GM10266 (cell line): ENCODE measurements at regions not wholly inside any gene's neighbourhood (a gene's known extent, or its start where the extent isn't known, plus 50 kb on each side); places are given as distances from the start of the nearest gene placed in this dataset.

Experiments used
- DNase-seq: peaks from one replicate; pipeline ENCODE4 v3.0.0; 2012; ENCODE audit errors: extremely low spot score
- CTCF ChIP-seq: IDR thresholded peaks from 2 replicates; pipeline ENCODE4 v1.5.1; 2012; ENCODE audit warnings: mild to moderate bottlenecking, low read depth; ENCODE audit not compliant: control insufficient read depth, insufficient read depth; ENCODE audit errors: missing control alignments

- DNase-seq, result no peak
- no peak for TF ChIP-seq CTCF
These were observed 408.0 kb downstream of the RNF144A start for GRCh38 chr2:7325186-7325585.

GRCh38 chr2:7329465-7329864 lies 412.3 kb downstream of the RNF144A start:
- DNase-seq, result no peak
- TF ChIP-seq CTCF, result no peak

- no peak for DNase-seq
- TF ChIP-seq CTCF, result no peak
These were observed 416.1 kb downstream of the RNF144A start for GRCh38 chr2:7333189-7333765.

- no peak for TF ChIP-seq CTCF
- no peak for DNase-seq
These were observed 416.8 kb downstream of the RNF144A start for GRCh38 chr2:7333960-7334493.

- no peak for TF ChIP-seq CTCF
- DNase-seq, result no peak
These were observed 421.7 kb downstream of the RNF144A start for GRCh38 chr2:7338961-7339360.

- no peak for DNase-seq
- no peak for TF ChIP-seq CTCF
These were observed 429.1 kb downstream of the RNF144A start for GRCh38 chr2:7346336-7346735.

GRCh38 chr2:7348761-7349160 lies 431.5 kb downstream of the RNF144A start:
- DNase-seq, result no peak

More at GRCh38 chr2:7348761-7349160, 431.5 kb downstream of the RNF144A start:
- no peak for TF ChIP-seq CTCF
